A172 (cell line): ENCODE measurements at regions not wholly inside any gene's neighbourhood (a gene's known extent, or its start where the extent isn't known, plus 50 kb on each side); places are given as distances from the start of the nearest gene placed in this dataset.
"Not testable (repeated sequence)": the region's sequence is repeated elsewhere in the genome, so short reads cannot be mapped to it uniquely, and the experiment has no call there.

Experiments
- DNase-seq: peaks from one replicate; pipeline ENCODE4 v3.0.0-alpha.2; 2015; ENCODE audit warnings: low spot score

GRCh38 chr5:12772276-12772675 lies 868.0 kb upstream of the CTNND2 start:
- DNase-seq: peak; percentile 66

GRCh38 chr5:12759377-12759776 lies 855.1 kb upstream of the CTNND2 start:
- DNase-seq: no peak

GRCh38 chr5:12757035-12757434 lies 852.8 kb upstream of the CTNND2 start:
- DNase-seq: no peak

DNA sequence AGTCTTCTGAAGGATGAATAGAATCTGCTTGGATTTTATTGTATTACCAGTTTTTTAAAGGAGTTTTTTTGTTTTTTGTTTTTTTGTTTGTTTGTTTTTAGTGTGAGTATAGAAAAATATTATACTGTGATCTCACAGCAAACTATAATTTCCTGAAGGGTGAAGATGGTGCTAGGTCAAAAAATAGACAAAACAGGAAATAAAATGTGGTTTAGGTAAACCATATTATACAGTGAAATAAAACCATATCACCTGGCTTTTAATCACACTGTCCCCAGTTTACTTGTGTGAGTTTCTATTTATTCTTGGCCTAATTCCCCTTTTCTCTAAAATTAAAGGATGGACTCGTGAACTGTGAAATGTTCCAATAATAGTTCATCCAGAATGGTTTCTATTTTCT lies 841.3 kb upstream of the CTNND2 start:
- no peak for DNase-seq

- no peak for DNase-seq
Measured at GRCh38 chr5:12743582-12743981, 839.3 kb upstream of the CTNND2 start.

- no peak for DNase-seq
Measured at GRCh38 chr5:12730354-12730753, 826.1 kb upstream of the CTNND2 start.

- no peak for DNase-seq
Measured at GRCh38 chr5:12716664-12717063, 812.4 kb upstream of the CTNND2 start.

- DNase-seq: no peak
Measured at GRCh38 chr5:12707560-12707959, 803.3 kb upstream of the CTNND2 start.

DNA sequence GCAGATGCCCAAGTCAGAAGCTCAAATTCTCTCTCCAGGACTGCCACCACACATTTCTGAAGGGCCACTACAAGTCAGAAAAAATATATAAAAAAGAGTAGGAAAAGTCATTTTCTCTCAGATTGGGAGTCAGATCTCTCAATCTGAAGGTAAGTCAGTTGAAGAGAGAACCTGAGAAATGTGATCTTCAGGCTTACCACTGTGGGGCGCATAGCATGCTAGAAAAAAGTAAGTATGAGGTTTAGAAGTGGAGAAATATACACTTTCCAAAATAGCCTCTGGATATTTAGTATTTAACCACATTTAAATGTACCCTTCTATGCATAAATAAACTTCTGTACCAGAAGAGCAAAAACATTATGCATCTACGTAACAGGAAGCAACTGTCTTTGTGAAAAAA lies 800.7 kb upstream of the CTNND2 start:
- DNase-seq: peak; percentile 6

DNA sequence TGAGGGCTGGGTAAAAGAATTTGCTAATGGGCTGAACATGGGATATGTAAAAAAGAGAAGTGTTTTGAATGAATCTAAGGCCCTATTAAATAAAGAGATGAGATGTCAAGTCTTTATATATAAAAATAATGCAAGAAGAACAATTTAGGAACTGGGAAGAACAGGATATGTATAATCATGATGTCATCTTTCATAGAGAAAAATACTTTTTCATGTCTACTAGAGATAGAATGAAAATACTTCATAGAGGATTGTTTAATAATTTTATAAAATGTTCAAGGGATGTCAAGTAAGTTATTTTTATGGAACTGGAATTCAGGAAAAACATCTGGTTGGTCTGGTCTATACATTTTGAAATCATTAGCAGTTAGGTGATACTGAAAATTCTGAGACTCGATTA lies 799.0 kb upstream of the CTNND2 start:
- DNase-seq: no peak

DNA sequence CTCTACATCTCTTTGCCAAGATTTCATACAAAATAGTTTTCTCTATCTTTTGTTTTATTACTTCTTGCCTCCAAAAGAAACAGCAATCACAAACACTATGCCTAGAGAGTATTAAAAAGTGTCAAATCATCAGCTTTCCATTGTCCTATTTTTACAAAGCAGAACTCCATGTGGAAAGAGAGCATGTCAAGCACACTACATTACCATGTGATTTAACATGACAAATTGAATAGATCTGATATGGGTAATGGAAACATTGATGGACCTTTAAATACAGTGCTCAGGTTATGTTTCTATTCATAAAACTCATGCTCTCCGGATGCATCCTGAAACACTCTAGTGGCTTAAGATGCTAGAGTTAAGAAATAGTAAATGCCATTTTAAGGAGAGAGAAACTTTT lies 791.4 kb upstream of the CTNND2 start:
- no peak for DNase-seq

- DNase-seq: peak; percentile 6
Measured at GRCh38 chr5:12691330-12691729, 787.1 kb upstream of the CTNND2 start.

DNA sequence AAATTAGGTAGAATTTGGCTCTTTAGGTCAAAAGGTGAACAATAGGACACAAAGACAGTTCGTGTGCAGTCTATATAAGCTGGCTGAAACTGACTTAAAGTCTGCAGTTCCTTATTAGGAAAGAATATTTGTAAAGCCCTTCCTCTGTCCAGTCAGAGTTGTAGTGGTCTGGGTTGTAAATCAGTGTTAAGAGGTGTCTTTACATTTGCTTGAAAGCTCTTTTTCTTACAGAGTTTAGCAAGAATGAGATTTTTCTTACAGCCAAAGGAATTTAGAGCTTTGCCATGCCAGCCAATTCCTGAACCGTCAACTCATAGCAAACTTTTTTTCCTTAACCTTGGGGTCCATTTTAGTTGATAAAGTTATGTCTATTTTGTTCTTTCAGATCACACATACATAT lies 786.1 kb upstream of the CTNND2 start:
- DNase-seq: no peak

GRCh38 chr5:12683249-12683648 lies 779.0 kb upstream of the CTNND2 start:
- DNase-seq: no peak

- DNase-seq: no peak
Measured at GRCh38 chr5:12679731-12680130, 775.5 kb upstream of the CTNND2 start.

GRCh38 chr5:12675959-12676358 lies 771.7 kb upstream of the CTNND2 start:
- no peak for DNase-seq

DNA sequence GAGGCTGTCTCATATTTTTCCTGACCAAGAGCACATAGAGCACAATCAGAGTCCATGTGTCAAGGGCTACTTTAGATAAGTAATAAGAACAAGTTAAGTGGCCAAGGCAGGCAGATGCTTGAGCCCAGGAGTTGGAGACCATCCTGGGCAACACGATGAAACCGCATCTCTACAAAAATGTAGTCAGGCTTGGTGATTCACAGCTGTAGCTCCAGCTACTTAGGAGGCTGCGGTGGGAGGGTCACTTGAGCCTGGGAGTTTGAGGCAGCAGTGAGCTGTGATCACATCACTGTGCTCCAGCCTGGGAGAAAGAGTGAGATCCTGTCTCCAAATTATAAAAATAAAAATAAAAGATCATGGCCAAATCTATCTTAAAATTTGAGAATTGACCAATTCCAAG lies 767.9 kb upstream of the CTNND2 start:
- DNase-seq: peak; percentile 16

DNA sequence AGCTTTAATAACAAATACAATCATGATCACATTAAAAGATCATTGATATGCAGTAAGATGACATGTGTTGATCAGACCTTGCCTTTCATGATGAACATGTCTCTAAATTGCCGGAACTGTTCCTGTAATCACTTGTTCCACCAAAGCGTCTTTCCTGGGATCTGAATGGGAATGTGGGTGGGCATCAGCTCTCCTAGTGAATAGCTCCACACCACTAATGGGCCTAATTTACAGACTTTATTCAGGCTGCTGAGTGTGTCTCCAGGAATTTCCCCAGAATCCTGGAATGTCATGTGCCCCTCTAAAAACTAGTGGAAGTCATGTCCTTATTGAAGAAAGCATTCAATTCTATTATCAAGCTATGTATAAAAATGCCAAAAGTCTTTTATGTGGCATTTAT lies 765.1 kb upstream of the CTNND2 start:
- DNase-seq: no peak

DNA sequence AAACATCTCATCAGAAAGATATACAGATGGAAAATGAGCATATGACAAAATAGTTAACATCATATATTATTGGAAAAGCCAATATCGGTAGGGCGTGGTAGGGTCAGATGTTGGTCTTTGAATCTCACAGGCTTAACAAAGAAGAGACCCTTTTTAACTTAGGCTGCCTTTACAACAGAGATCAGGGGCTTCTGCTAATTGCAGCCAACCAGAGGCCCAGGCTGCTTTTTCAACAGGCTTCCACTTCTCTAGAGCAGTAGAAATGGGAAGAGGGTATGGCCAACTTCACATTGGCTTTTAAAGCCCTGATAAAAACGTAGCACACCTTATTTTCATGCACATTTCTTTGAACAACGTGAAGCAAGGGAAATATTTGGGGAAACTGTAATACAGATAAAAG lies 764.3 kb upstream of the CTNND2 start:
- DNase-seq: no peak

GRCh38 chr5:12667818-12668217 lies 763.6 kb upstream of the CTNND2 start:
- DNase-seq: not testable (repeated sequence)

DNA sequence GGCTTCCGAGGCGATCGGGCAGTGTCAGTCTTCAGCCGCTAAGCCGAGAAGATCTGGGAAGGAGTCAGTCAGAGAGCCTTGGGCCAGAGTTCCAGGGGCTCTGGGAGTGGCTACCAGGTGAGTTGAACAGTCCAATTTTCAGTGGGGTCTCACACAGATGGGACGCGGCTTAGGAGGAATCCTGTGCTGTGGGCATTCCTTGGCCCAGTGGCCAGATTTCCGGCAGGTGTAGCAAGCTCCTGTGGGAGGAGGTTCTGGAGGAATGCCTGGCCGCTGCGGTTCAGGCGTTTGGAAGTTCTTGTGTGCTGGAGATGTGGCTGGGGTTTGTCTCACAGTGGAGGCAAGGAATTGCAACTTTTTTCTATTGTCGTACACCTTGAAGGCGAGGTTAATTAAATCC lies 761.5 kb upstream of the CTNND2 start:
- not testable (repeated sequence) for DNase-seq

DNA sequence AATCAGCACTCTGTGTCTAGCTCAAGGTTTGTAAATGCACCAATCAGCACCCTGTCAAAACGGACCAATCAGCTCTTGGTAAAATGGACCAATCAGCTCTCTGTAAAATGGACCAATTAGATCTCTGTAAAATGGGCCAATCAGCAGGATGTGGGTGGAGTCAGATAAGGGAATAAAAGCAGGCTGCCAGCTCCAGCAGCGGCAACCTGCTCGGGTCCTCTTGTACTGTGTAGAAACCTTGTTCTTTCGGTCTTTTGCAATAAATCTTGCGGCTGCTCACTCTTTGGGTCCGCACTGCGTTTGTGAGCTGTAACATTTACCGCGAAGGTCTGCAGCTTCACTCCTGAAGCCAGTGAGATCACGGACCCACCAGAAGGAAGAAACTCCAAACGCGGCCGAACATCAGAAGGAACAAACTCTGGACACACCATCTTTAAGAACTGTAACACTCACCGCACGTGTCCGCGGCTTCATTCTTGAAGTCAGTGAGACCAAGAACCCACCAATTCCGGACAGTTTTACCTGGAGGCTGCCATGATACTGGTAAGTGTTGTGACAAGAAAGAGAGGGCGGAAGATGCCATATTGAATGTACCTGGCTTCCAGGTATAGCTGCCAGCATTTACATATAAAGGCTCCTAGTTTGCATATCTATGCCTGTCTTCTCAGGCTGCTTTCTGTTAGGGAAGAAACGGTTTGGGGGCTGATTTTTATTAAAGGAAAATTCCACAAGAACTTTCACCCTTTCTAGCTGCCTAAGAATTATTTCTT lies 758.5 kb upstream of the CTNND2 start:
- no peak for DNase-seq

- no peak for DNase-seq
Measured at GRCh38 chr5:12661617-12662370, 757.5 kb upstream of the CTNND2 start.
